A673 (cell line): ENCODE measurements at regions not wholly inside any gene's neighbourhood (a gene's known extent, or its start where the extent isn't known, plus 50 kb on each side); places are given as distances from the start of the nearest gene placed in this dataset.

ENCODE experiments used
- BruUV-seq: library from RNA; stranded (reverse); fragments of 400-500 nt; replicated peaks from 2 replicates; lab custom pipeline; 2021; lab: Mats Ljungman, UMichigan
- CTCF ChIA-PET: fragments of 300-600 bp; sonication (Branson Sonifier 250); formaldehyde crosslinking; loops from one replicate; lab custom pipeline; 2022; ENCODE audit warnings: antibody characterized with exemption; lab: Charles Lee
- POLR2A ChIA-PET: fragments of 300-600 bp; sonication (Branson Sonifier 250); formaldehyde crosslinking; loops from one replicate; lab custom pipeline; 2022; ENCODE audit warnings: antibody characterized with exemption; ENCODE audit not compliant: low non-redundant PET; lab: Charles Lee
- DNase-seq: peaks from one replicate; pipeline ENCODE4 v3.0.0-alpha.2; 2015; ENCODE audit warnings: low spot score
- H3K27ac ChIP-seq: fragments of 200-600 bp; sonication (generic); 2 replicates; pipeline ENCODE4 v1.5.1; 2016; ENCODE audit warnings: mixed run types, low read depth, mild to moderate bottlenecking, mixed read lengths, antibody characterized with exemption, low read length; ENCODE audit not compliant: poor library complexity, severe bottlenecking
- H3K27me3 ChIP-seq: fragments of 200-600 bp; sonication (generic); replicated peaks from 2 replicates; pipeline ENCODE4 v1.6.1; 2017; ENCODE audit warnings: mixed run types, low read depth, mild to moderate bottlenecking, mixed read lengths, antibody characterized with exemption, low read length; ENCODE audit not compliant: insufficient read depth, poor library complexity
- H3K36me3 ChIP-seq: fragments of 200-600 bp; sonication (generic); 2 replicates; pipeline ENCODE4 v1.6.1; 2016; ENCODE audit warnings: mixed run types, mild to moderate bottlenecking, mixed read lengths, antibody characterized with exemption, low read length; ENCODE audit not compliant: insufficient read depth, poor library complexity, severe bottlenecking
- H3K4me1 ChIP-seq: fragments of 200-600 bp; sonication (generic); 2 replicates; pipeline ENCODE4 v1.6.1; 2017; ENCODE audit warnings: mixed run types, mild to moderate bottlenecking, mixed read lengths, antibody characterized with exemption, low read length; ENCODE audit not compliant: insufficient read depth, poor library complexity, severe bottlenecking
- H3K4me3 ChIP-seq: fragments of 200-600 bp; sonication (generic); 2 replicates; pipeline ENCODE4 v1.5.1; 2016; ENCODE audit warnings: low read depth, mixed run types, mild to moderate bottlenecking, mixed read lengths, low read length; ENCODE audit not compliant: poor library complexity, severe bottlenecking
- H3K9me3 ChIP-seq: fragments of 200-600 bp; sonication (generic); 2 replicates; pipeline ENCODE4 v1.6.1; 2016; ENCODE audit warnings: mixed run types, low read depth, mild to moderate bottlenecking, mixed read lengths, antibody characterized with exemption, low read length; ENCODE audit not compliant: poor library complexity, severe bottlenecking
- EZH2 ChIP-seq: fragments of 200-600 bp; sonication (generic); IDR thresholded peaks from 2 replicates; pipeline ENCODE4 v1.6.1; 2017; ENCODE audit warnings: borderline replicate concordance, low read depth, mild to moderate bottlenecking, mixed read lengths, antibody characterized with exemption, low read length; ENCODE audit not compliant: poor library complexity, severe bottlenecking
- intact Hi-C: fragments of 100-400 bp; cut with micrococcal nuclease; formaldehyde crosslinking; loops from one replicate; pipeline ENCODE4 v1.10.0; 2022; ENCODE audit not compliant: unreplicated experiment
- TF ChIP-seq, protein P1 (sequence below): fragments of 300-800, 200-600 bp; sonication (generic); conservative IDR thresholded peaks from 2 replicates; pipeline ENCODE4 v1.5.1; 2017; ENCODE audit warnings: low read depth, mild to moderate bottlenecking, antibody characterized with exemption, low read length, moderate library complexity, mixed read lengths

DNA sequence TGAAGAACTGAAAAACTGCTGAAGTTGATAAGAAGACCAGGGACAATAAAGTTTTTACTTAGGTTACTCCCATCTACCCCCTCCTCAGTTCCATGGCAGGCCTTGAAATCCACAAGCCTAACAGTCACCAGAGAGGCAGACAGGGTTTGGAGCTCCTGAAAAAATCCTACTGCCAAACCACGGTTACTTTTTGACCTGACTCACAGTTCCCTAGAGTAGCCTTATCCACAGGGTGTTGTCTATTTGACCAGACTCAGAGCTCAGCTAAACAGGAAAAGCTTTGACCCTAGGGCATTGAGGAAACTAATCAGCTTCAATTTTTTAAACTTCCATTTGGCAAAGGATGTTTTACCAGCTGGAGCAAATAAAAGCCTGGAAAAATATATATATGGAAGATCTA, 257.7 kb upstream of the NT5E start:
- Histone ChIP-seq H3K27ac (no peak overlapping the region), H3K9me3 (no peaks in the 10 kb centered on the region), H3K27me3 (peaks cover 3% of the 10 kb centered on the region), H3K4me1 (no peaks in the 10 kb centered on the region), H3K36me3 (no peaks in the 10 kb centered on the region), H3K4me3 (no peak overlapping the region)
- DNase-seq: no peak
- no TSS peak for BruUV-seq
- TF ChIP-seq, protein P1, sequence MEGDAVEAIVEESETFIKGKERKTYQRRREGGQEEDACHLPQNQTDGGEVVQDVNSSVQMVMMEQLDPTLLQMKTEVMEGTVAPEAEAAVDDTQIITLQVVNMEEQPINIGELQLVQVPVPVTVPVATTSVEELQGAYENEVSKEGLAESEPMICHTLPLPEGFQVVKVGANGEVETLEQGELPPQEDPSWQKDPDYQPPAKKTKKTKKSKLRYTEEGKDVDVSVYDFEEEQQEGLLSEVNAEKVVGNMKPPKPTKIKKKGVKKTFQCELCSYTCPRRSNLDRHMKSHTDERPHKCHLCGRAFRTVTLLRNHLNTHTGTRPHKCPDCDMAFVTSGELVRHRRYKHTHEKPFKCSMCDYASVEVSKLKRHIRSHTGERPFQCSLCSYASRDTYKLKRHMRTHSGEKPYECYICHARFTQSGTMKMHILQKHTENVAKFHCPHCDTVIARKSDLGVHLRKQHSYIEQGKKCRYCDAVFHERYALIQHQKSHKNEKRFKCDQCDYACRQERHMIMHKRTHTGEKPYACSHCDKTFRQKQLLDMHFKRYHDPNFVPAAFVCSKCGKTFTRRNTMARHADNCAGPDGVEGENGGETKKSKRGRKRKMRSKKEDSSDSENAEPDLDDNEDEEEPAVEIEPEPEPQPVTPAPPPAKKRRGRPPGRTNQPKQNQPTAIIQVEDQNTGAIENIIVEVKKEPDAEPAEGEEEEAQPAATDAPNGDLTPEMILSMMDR: no peak
- TF ChIP-seq EZH2: no peak
- intact Hi-C loops: no loop called here
- ChIA-PET CTCF (no interaction called here), POLR2A (no interaction called here)

DNA sequence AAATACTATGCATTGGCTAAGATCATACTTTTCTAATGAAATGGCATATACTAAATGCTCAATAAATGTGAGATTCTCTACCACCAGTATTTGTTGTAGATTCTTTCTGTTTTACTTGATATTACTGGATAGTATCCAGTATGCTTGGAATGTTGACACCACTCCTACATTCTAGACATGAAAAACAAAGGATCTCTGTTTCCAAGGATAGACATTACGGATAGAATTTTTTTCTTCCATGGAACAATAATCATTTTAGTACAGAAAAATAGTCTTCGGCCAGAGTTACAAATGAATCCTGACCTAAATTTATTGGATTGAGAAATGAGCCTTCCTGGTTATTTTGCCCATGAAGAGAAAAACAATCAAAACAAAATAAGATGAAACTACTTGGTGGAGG, 258.2 kb upstream of the NT5E start:
- no peaks in the 10 kb centered on the region for H3K36me3 ChIP-seq
- H3K9me3 ChIP-seq: no peaks in the 10 kb centered on the region
- intact Hi-C loops: no loop called here
- H3K4me1 ChIP-seq: no peaks in the 10 kb centered on the region
- no peak for TF ChIP-seq EZH2
- TF ChIP-seq, protein P1: no peak
- BruUV-seq: no TSS peak
- ChIA-PET POLR2A (no interaction called here), CTCF (no interaction called here)
- no peak overlapping the region for H3K27ac ChIP-seq
- no peak for DNase-seq
- no peak overlapping the region for H3K4me3 ChIP-seq
- no peaks in the 10 kb centered on the region for H3K27me3 ChIP-seq

DNA sequence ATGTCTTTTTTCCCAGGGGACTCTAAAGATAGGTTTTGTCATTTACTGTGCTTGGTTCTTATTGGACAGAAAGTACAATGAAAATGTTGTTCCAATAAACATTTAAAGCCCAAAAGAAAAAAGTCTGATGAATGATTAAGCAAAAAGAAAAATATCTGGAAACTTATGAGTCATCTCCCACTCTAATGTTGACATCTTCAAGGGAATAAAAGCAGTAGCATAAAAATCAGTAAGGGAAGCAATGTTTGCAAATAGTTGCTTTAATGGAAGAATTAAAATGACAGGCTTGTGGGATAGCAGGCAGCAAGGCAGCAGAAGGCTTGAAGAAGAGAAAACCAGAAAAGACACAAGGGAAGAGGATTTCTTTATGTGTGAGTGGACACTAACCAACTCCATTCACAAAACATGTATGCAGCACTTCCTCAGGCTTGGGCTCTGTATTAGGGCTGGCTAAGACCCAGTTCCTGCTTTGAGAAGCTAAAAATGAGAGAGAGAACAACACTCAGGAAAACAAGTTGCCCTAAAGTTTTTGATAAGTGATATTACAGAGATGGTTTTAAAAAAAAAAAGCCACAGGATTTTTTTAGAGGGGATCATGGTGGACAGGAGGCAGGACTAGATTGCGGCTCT, 263.2 kb upstream of the NT5E start:
- DNase-seq: no peak
- Histone ChIP-seq H3K4me3 (no peak overlapping the region), H3K36me3 (no peaks in the 10 kb centered on the region), H3K4me1 (no peaks in the 10 kb centered on the region), H3K27me3 (no peaks in the 10 kb centered on the region), H3K9me3 (no peaks in the 10 kb centered on the region), H3K27ac (no peak overlapping the region)
- intact Hi-C loops: no loop called here
- ChIA-PET CTCF (no interaction called here), POLR2A (no interaction called here)
- BruUV-seq: no TSS peak
- TF ChIP-seq, protein P1: no peak
- no peak for TF ChIP-seq EZH2
